H1 (cell line): ENCODE measurements at regions not wholly inside any gene's neighbourhood (a gene's known extent, or its start where the extent isn't known, plus 50 kb on each side); places are given as distances from the start of the nearest gene placed in this dataset.
"Not testable (repeated sequence)": the region's sequence is repeated elsewhere in the genome, so short reads cannot be mapped to it uniquely, and the experiment has no call there.

Source experiments
- CTCF ChIA-PET: fragments of 300-600 bp; sonication (Branson Sonifier 250); formaldehyde crosslinking; loops from one replicate; lab custom pipeline; 2021; ENCODE audit not compliant: partially characterized antibody; lab: Charles Lee
- POLR2A ChIA-PET: fragments of 300-600 bp; sonication (Branson Sonifier 250); formaldehyde crosslinking; loops from one replicate; lab custom pipeline; 2021; ENCODE audit warnings: inconsistent platforms; ENCODE audit not compliant: partially characterized antibody; lab: Charles Lee
- DNase-seq, 2 experiments: peaks; one replicate each; pipeline versions ENCODE4 v3.0.0 to v3.0.0-alpha.2; 2010 to 2022; ENCODE audit warnings: low spot score in 2 of 2, low read depth in 1 of 2, mixed read lengths in 1 of 2
- FAIRE-seq: peaks from 2 replicates; lab custom pipeline; 2011; peaks lifted over from hg19 to GRCh38; lab: Jason Lieb, UNC
- H2AFZ ChIP-seq: 2 replicates; pipeline ENCODE4 v1.8.1; 2012; ENCODE audit warnings: low read length, inconsistent platforms
- H2AK5ac ChIP-seq: 2 replicates; pipeline ENCODE4 v1.6.1; 2013; ENCODE audit warnings: low read depth, low read length
- H2BK120ac ChIP-seq: replicated peaks from 2 replicates; pipeline ENCODE3; 2013; ENCODE audit warnings: low read depth, low read length, inconsistent platforms
- H2BK12ac ChIP-seq: 2 replicates; pipeline ENCODE4 v1.6.1; 2013; ENCODE audit warnings: low read depth, low read length
- H2BK15ac ChIP-seq: 2 replicates; pipeline ENCODE4 v1.6.1; 2013; ENCODE audit warnings: low read length
- H2BK20ac ChIP-seq: 2 replicates; pipeline ENCODE4 v1.6.1; 2013; ENCODE audit warnings: low read length
- H2BK5ac ChIP-seq: 2 replicates; pipeline ENCODE4 v1.6.1; 2013; ENCODE audit warnings: low read depth, low read length
- H3K14ac ChIP-seq: 2 replicates; pipeline ENCODE4 v1.6.1; 2013; ENCODE audit warnings: inconsistent platforms; ENCODE audit not compliant: insufficient read length
- H3K18ac ChIP-seq: 2 replicates; pipeline ENCODE4 v1.6.1; 2013; ENCODE audit warnings: low read length; ENCODE audit errors: extremely low read depth
- H3K23ac ChIP-seq: 2 replicates; pipeline ENCODE4 v1.6.1; 2013; ENCODE audit warnings: inconsistent platforms; ENCODE audit not compliant: insufficient read length
- H3K23me2 ChIP-seq: 2 replicates; pipeline ENCODE4 v1.6.1; 2013; ENCODE audit warnings: low read depth, low read length
- H3K27ac ChIP-seq: 2 replicates; pipeline ENCODE4 v1.6.1; 2011; ENCODE audit warnings: low read depth, low read length, inconsistent platforms
- H3K27me3 ChIP-seq, 4 experiments: replicated peaks in 1 of 4; 1 replicate in 1 of 4; 2 replicates in 3 of 4; pipeline versions ENCODE4 v1.6.1 to v1.8.1; 2011 to 2013; ENCODE audit warnings: low read length in 3 of 4, mild to moderate bottlenecking in 3 of 4, inconsistent platforms in 2 of 4, mixed read lengths in 2 of 4, moderate library complexity in 1 of 4; ENCODE audit not compliant: control insufficient read depth in 3 of 4, insufficient read depth in 3 of 4; ENCODE audit errors: extremely low read depth in 1 of 4
- H3K36me3 ChIP-seq, 4 experiments: 2 replicates each; pipeline versions ENCODE4 v1.6.1 to v1.8.1; 2011 to 2013; ENCODE audit warnings: mild to moderate bottlenecking in 4 of 4, low read length in 3 of 4, moderate library complexity in 2 of 4, control low read depth in 1 of 4, inconsistent platforms in 1 of 4; ENCODE audit not compliant: insufficient read depth in 4 of 4, control insufficient read depth in 2 of 4
- H3K4ac ChIP-seq: replicated peaks from 2 replicates; pipeline ENCODE3; 2013; ENCODE audit warnings: low read length, low read depth, mixed read lengths, inconsistent platforms; ENCODE audit not compliant: insufficient read length
- H3K4me1 ChIP-seq, 4 experiments: replicated peaks in 1 of 4; 1 replicate in 1 of 4; 2 replicates in 3 of 4; pipeline versions ENCODE4 v1.6.1 to v1.8.1; 2011 to 2013; ENCODE audit warnings: low read length in 3 of 4, inconsistent platforms in 2 of 4, mixed read lengths in 1 of 4; ENCODE audit not compliant: insufficient read depth in 4 of 4, control insufficient read depth in 3 of 4
- H3K4me2 ChIP-seq, 2 experiments: 2 replicates each; pipeline versions ENCODE4 v1.6.1 to v1.8.1; 2011 to 2013; ENCODE audit warnings: low read depth in 2 of 2, low read length in 2 of 2, control low read depth in 1 of 2, inconsistent platforms in 1 of 2, mild to moderate bottlenecking in 1 of 2; ENCODE audit not compliant: insufficient read depth in 1 of 2
- H3K4me3 ChIP-seq, 4 experiments: fragments of 200-600, 300-600 bp in 1 of 4; sonication (generic), shearing (Covaris generic), sonication (Bioruptor Twin) in 1 of 4; 2 replicates each; pipeline versions ENCODE4 v1.5.1 to v1.8.1; 2011 to 2016; ENCODE audit warnings: low read length in 4 of 4, low read depth in 3 of 4, control low read depth in 2 of 4, inconsistent platforms in 2 of 4, mild to moderate bottlenecking in 2 of 4, mixed read lengths in 1 of 4, moderate library complexity in 1 of 4; ENCODE audit not compliant: insufficient read depth in 2 of 4; ENCODE audit errors: extremely low read depth in 1 of 4
- H3K56ac ChIP-seq: replicated peaks from 2 replicates; pipeline ENCODE3; 2013; ENCODE audit warnings: low read depth, mild to moderate bottlenecking, mixed read lengths, low read length, inconsistent platforms; ENCODE audit not compliant: insufficient read length
- H3K79me1 ChIP-seq: 2 replicates; pipeline ENCODE4 v1.6.1; 2013; ENCODE audit warnings: low read depth, low read length, control low read depth
- H3K79me2 ChIP-seq, 2 experiments: 2 replicates each; pipeline versions ENCODE4 v1.6.1 to v1.8.1; 2012 to 2013; ENCODE audit warnings: low read length in 2 of 2, mild to moderate bottlenecking in 2 of 2, inconsistent platforms in 1 of 2; ENCODE audit not compliant: insufficient read depth in 2 of 2, control insufficient read depth in 1 of 2
- H3K9ac ChIP-seq, 4 experiments: replicated peaks in 1 of 4; 1 replicate in 1 of 4; 2 replicates in 3 of 4; pipeline versions ENCODE4 v1.6.1 to v1.8.1; 2011 to 2013; ENCODE audit warnings: low read depth in 3 of 4, low read length in 3 of 4, control low read depth in 2 of 4, mild to moderate bottlenecking in 2 of 4, moderate library complexity in 2 of 4, inconsistent platforms in 1 of 4; ENCODE audit errors: extremely low read depth in 1 of 4
- H3K9me3 ChIP-seq, 2 experiments: 2 replicates each; pipeline versions ENCODE4 v1.6.1 to v1.8.1; 2012 to 2013; ENCODE audit warnings: mild to moderate bottlenecking in 2 of 2, moderate library complexity in 2 of 2, control low read depth in 1 of 2, inconsistent platforms in 1 of 2, low read depth in 1 of 2, low read length in 1 of 2, mixed read lengths in 1 of 2; ENCODE audit not compliant: insufficient read depth in 2 of 2
- H4K20me1 ChIP-seq, 2 experiments: replicated peaks in 1 of 2; 2 replicates each; pipeline versions ENCODE3 to v1.8.1; 2011 to 2013; ENCODE audit warnings: inconsistent platforms in 2 of 2, low read length in 2 of 2, mild to moderate bottlenecking in 1 of 2; ENCODE audit not compliant: insufficient read depth in 2 of 2, control insufficient read depth in 1 of 2
- H4K5ac ChIP-seq: 2 replicates; pipeline ENCODE4 v1.6.1; 2013; ENCODE audit warnings: low read length, low read depth, mixed read lengths, inconsistent platforms; ENCODE audit not compliant: insufficient read length
- H4K8ac ChIP-seq: 2 replicates; pipeline ENCODE4 v1.8.0; 2013; ENCODE audit warnings: mild to moderate bottlenecking, moderate library complexity, low read length, inconsistent platforms; ENCODE audit not compliant: insufficient read depth; ENCODE audit errors: extremely low read depth
- H4K91ac ChIP-seq: replicated peaks from 2 replicates; pipeline ENCODE3; 2013; ENCODE audit warnings: low read length, mixed read lengths, inconsistent platforms; ENCODE audit not compliant: insufficient read length
- WGBS, 2 experiments: shearing (Covaris generic) in 1 of 2; methylation state at CpG; one replicate each; pipeline versions ENCODE4 v1.1.6 to v1.1.7; 2013 to 2015; ENCODE audit warnings: low lambda C conversion rate in 2 of 2, mixed read lengths in 2 of 2, inconsistent platforms in 1 of 2, low coverage in 1 of 2, missing lambda C conversion rate in 1 of 2; ENCODE audit not compliant: insufficient replicate concordance in 2 of 2, insufficient coverage in 1 of 2, insufficient read length in 1 of 2; ENCODE audit errors: extremely low coverage in 1 of 2, missing lambda C conversion rate in 1 of 2; 5-methylcytosine and 5-hydroxymethylcytosine counted together

DNA sequence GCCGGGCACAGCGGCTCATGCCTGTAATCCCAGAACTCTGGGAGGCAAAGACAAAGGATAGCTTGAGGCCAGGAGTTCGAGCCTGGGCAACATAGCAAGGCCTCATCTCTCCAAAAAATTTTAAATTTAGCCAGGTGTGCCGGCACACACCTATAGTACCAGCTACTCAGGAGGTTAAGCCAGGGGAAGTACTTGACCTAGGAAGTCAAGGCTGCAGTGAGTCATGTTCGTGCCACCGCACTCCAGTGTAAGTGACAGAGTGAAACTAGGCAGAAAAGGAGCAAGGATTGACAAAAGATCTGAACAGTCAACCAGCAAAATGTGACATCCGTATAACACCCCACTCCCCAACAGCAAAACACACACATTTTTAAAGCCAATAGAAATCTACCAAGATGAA is 545.3 kb downstream of the FOXD4L6 start:
- CTCF ChIA-PET, H2BK15ac ChIP-seq, H3K14ac ChIP-seq, H3K4me3 ChIP-seq, H3K9ac ChIP-seq, H3K79me2 ChIP-seq, H3K27ac ChIP-seq, H4K8ac ChIP-seq, H2BK5ac ChIP-seq, H2AK5ac ChIP-seq, H3K4me1 ChIP-seq, H3K79me1 ChIP-seq, H2BK12ac ChIP-seq, H3K23me2 ChIP-seq, H3K4ac ChIP-seq, POLR2A ChIA-PET, H3K36me3 ChIP-seq, H3K23ac ChIP-seq, H3K27me3 ChIP-seq, H3K56ac ChIP-seq, FAIRE-seq, H4K20me1 ChIP-seq, H4K91ac ChIP-seq, H3K9me3 ChIP-seq, DNase-seq, H2BK20ac ChIP-seq, H2BK120ac ChIP-seq, H4K5ac ChIP-seq, H3K4me2 ChIP-seq, H2AFZ ChIP-seq, H3K18ac ChIP-seq: not testable (repeated sequence)
- WGBS, 2 experiments = 71% methylated on average over 1 of the region's 7 CpGs; no CpG with 5 or more reads in 1 of the 2 experiments

GRCh38 chr9:40578908-40579307 is 549.6 kb downstream of the FOXD4L6 start:
- H2BK15ac ChIP-seq, FAIRE-seq, H3K27me3 ChIP-seq, H3K4me2 ChIP-seq, H4K5ac ChIP-seq, H3K4me1 ChIP-seq, H3K23ac ChIP-seq, H3K36me3 ChIP-seq, H2BK20ac ChIP-seq, H3K79me1 ChIP-seq, H2AFZ ChIP-seq, H4K91ac ChIP-seq, H3K27ac ChIP-seq, H3K79me2 ChIP-seq, H2BK12ac ChIP-seq, POLR2A ChIA-PET, H3K14ac ChIP-seq, CTCF ChIA-PET, H2BK120ac ChIP-seq, H3K23me2 ChIP-seq, H4K8ac ChIP-seq, H4K20me1 ChIP-seq, H3K56ac ChIP-seq, DNase-seq, H2BK5ac ChIP-seq, H3K4ac ChIP-seq, H3K4me3 ChIP-seq, H3K18ac ChIP-seq, H3K9ac ChIP-seq, H3K9me3 ChIP-seq, H2AK5ac ChIP-seq: not testable (repeated sequence)
- 77% methylated on average over 12 of the region's 12 CpGs; no CpG with 5 or more reads in 1 of the 2 experiments for WGBS, 2 experiments
